NT2/D1 (cell line): ENCODE measurements at regions not wholly inside any gene's neighbourhood (a gene's known extent, or its start where the extent isn't known, plus 50 kb on each side); places are given as distances from the start of the nearest gene placed in this dataset.

Source experiments
- SUZ12 ChIP-seq: IDR thresholded peaks from 2 replicates; pipeline ENCODE4 v1.6.1; 2011; ENCODE audit not compliant: insufficient read length, insufficient read depth; ENCODE audit errors: extremely low read depth
- YY1 ChIP-seq: IDR thresholded peaks from 2 replicates; pipeline ENCODE4 v1.6.1; 2011; ENCODE audit not compliant: insufficient read length, insufficient read depth
- ZNF274 ChIP-seq: IDR thresholded peaks from 2 replicates; pipeline ENCODE4 v1.6.1; 2011; ENCODE audit warnings: mild to moderate bottlenecking, low read depth, low read length

DNA sequence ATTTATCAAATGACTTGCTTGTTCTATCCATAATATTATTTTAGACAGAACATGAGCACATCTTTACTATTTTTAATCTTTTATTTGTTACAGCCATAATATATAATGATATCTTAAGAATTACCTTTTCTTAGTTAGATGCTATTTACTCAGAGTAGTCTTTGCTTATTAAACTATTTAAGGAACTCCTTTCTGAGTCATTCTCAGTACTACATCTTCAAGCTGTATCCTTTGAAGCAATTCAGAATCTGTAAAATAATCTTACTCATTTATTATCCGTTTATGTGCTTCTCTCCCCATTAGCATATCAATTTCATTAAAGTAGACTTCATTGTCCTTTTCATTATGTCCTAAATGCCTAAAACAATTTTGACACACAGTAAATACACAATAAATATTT lies 240.4 kb upstream of the FAR2 start:
- TF ChIP-seq ZNF274 (no peak), YY1 (no peak), SUZ12 (no peak)
